ENCODE measurements at regions not wholly inside any gene's neighbourhood (a gene's known extent, or its start where the extent isn't known, plus 50 kb on each side); places are given as distances from the start of the nearest gene placed in this dataset.

- TF ChIP-seq CTCF (IDR thresholded peaks at IDR 0.05), result no peak
- TF ChIP-seq SIN3A (IDR thresholded peaks at IDR 0.05; ENCODE audit: borderline replicate concordance, insufficient read depth, low read depth, low read length), result no peak
- no peak for TF ChIP-seq REST (IDR thresholded peaks at IDR 0.05; ENCODE audit: insufficient read depth in 1 of 2, low read depth in 2 of 2, low read length in 1 of 2)
- TF ChIP-seq POLR2AphosphoS5 (IDR thresholded peaks at IDR 0.05; ENCODE audit: low read depth, low read length), result no peak
- TF ChIP-seq TCF7L2 (IDR thresholded peaks at IDR 0.05; ENCODE audit: low read depth, low read length), result no peak
Observed at GRCh38 chr2:12903272-12903671, 186.5 kb downstream of the TRIB2 start.

All from Panc1 (cell line).